GM23248 (cell line): ENCODE measurements at regions not wholly inside any gene's neighbourhood (a gene's known extent, or its start where the extent isn't known, plus 50 kb on each side); places are given as distances from the start of the nearest gene placed in this dataset.
"Not testable (repeated sequence)": the region's sequence is repeated elsewhere in the genome, so short reads cannot be mapped to it uniquely, and the experiment has no call there.

ENCODE experiments used
- DNase-seq: peaks from one replicate; pipeline ENCODE4 v3.0.0-alpha.2; 2015
- H2AFZ ChIP-seq: fragments of 200-600 bp; sonication (generic); 2 replicates; pipeline ENCODE4 v1.6.1; 2016; ENCODE audit warnings: antibody characterized with exemption
- H3F3A ChIP-seq: fragments of 200-600 bp; sonication (generic); 2 replicates; pipeline ENCODE4 v1.6.1; 2016; ENCODE audit warnings: mild to moderate bottlenecking, antibody characterized with exemption, mixed run types; ENCODE audit not compliant: insufficient read depth
- H3K27ac ChIP-seq: fragments of 200-600 bp; sonication (generic); 2 replicates; pipeline ENCODE4 v1.5.1; 2016; ENCODE audit warnings: mild to moderate bottlenecking
- H3K27me3 ChIP-seq: fragments of 200-600 bp; sonication (generic); replicated peaks from 2 replicates; pipeline ENCODE4 v1.6.1; 2016; ENCODE audit warnings: mild to moderate bottlenecking; ENCODE audit not compliant: insufficient read depth
- H3K36me3 ChIP-seq: fragments of 200-600 bp; sonication (generic); 2 replicates; pipeline ENCODE4 v1.6.1; 2016; ENCODE audit warnings: low read depth, mild to moderate bottlenecking
- H3K4me1 ChIP-seq: fragments of 200-600 bp; sonication (generic); 2 replicates; pipeline ENCODE4 v1.6.1; 2016; ENCODE audit warnings: mild to moderate bottlenecking; ENCODE audit not compliant: insufficient read depth
- H3K4me2 ChIP-seq: fragments of 200-600 bp; sonication (generic); one replicate; pipeline ENCODE4 v1.6.1; 2016; ENCODE audit warnings: mild to moderate bottlenecking; ENCODE audit not compliant: unreplicated experiment
- H3K4me3 ChIP-seq: fragments of 200-600 bp; sonication (generic); 2 replicates; pipeline ENCODE4 v1.5.1; 2016; ENCODE audit warnings: mild to moderate bottlenecking
- H3K79me2 ChIP-seq: fragments of 200-600 bp; sonication (generic); 2 replicates; pipeline ENCODE4 v1.6.1; 2016; ENCODE audit warnings: mild to moderate bottlenecking; ENCODE audit not compliant: insufficient read depth
- H3K9ac ChIP-seq: fragments of 200-600 bp; sonication (generic); 2 replicates; pipeline ENCODE4 v1.6.1; 2016; ENCODE audit warnings: mild to moderate bottlenecking
- H3K9me2 ChIP-seq: fragments of 200-600 bp; sonication (generic); 2 replicates; pipeline ENCODE4 v1.6.1; 2016; ENCODE audit warnings: mixed run types, mild to moderate bottlenecking, moderate library complexity; ENCODE audit not compliant: insufficient read depth
- H3K9me3 ChIP-seq: fragments of 200-600 bp; sonication (generic); one replicate; pipeline ENCODE4 v1.6.1; 2017; ENCODE audit warnings: low read depth
- H4K20me1 ChIP-seq: fragments of 200-600 bp; sonication (generic); 2 replicates; pipeline ENCODE4 v1.6.0; 2016; ENCODE audit not compliant: insufficient read depth
- EZH2 ChIP-seq: fragments of 200-600 bp; sonication (generic); IDR thresholded peaks from 2 replicates; pipeline ENCODE4 v1.6.1; 2018; ENCODE audit warnings: antibody characterized with exemption, mild to moderate bottlenecking; ENCODE audit not compliant: insufficient read depth, poor library complexity, severe bottlenecking
- EZH2phosphoT487 ChIP-seq: fragments of 200-600 bp; sonication (generic); IDR thresholded peaks from 2 replicates; pipeline ENCODE4 v1.6.1; 2018; ENCODE audit warnings: antibody characterized with exemption, moderate library complexity, mild to moderate bottlenecking, low read depth; ENCODE audit not compliant: insufficient read depth
- WGBS, 2 experiments: methylation state at CpG; one replicate each; pipeline ENCODE4 v1.1.6; 2015 to 2017; ENCODE audit warnings: low lambda C conversion rate in 2 of 2, low coverage in 1 of 2; ENCODE audit errors: missing lambda C conversion rate in 2 of 2; 5-methylcytosine and 5-hydroxymethylcytosine counted together
- in situ Hi-C: fragments of 300-500 bp; cut with MboI; formaldehyde crosslinking; loops from 2 replicates; pipeline ENCODE4 v1.15.0; 2020

DNA sequence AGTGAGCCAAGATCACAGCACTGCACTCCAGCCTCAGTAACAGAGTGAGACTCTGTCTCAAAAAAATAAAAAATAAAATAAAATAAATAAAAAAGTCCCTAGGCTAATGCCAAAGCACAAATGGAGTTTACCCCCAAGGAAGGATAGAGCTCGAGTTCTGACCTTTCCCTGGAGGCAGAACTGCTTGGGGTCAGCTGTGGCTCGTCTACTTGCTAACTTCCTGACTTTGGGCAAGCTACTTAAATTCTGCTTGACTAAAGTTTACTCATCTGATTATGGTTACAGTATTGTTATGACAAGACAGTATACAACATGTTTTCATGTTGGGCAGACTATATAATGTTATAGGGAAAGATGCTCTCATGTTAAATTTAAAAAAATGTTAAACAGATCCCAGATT lies 359.2 kb downstream of the DNAH5 start:
- 58 to 60% methylated on average over 2 of the region's 2 CpGs for WGBS, 2 experiments
- TF ChIP-seq EZH2 (no peak), EZH2phosphoT487 (no peak)
- Histone ChIP-seq H3K4me3 (no peak overlapping the region), H3K79me2 (no peaks in the 10 kb centered on the region), H3K4me1 (0 out of 2 replicates have a peak, but pooled peaks cover under 1% of the 10 kb centered on the region), H4K20me1 (no peaks in the 10 kb centered on the region), H3F3A (no peaks in the 10 kb centered on the region), H3K36me3 (no peaks in the 10 kb centered on the region), H3K4me2 (no peak overlapping the region), H3K27ac (no peak overlapping the region), H3K9me3 (no peaks in the 10 kb centered on the region), H2AFZ (no peak overlapping the region), H3K9ac (no peak overlapping the region), H3K9me2 (no peaks in the 10 kb centered on the region), H3K27me3 (no peaks in the 10 kb centered on the region)
- in situ Hi-C loops = no loop called here
- DNase-seq = no peak

DNA sequence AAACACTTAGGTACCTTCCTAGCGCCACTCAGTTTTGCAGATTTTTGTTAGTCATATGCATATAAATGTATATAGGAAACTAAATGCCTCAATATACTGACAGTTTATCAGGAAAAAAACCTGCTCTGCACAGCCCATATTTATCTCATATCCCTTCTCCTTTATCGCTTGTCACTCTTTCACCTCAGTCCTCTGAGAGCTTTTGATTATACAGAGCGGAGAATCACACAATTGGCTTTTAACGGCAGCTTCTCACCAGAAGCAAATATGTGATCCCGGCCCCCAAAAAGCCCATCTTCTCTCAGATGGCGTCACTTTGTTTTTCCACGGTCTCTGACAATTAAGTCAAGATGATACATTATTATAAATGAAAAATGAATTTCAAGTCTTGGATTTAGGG lies 362.6 kb downstream of the DNAH5 start:
- H3K9me3 ChIP-seq = no peaks in the 10 kb centered on the region
- no peaks in the 10 kb centered on the region for H3K36me3 ChIP-seq
- H3F3A ChIP-seq = no peaks in the 10 kb centered on the region
- H4K20me1 ChIP-seq = no peaks in the 10 kb centered on the region
- no peaks in the 10 kb centered on the region for H3K9me2 ChIP-seq
- no peak overlapping the region for H3K9ac ChIP-seq
- H3K4me2 ChIP-seq = no peak overlapping the region
- no peak overlapping the region for H2AFZ ChIP-seq
- H3K4me3 ChIP-seq = no peak overlapping the region
- no peaks in the 10 kb centered on the region for H3K27me3 ChIP-seq
- H3K27ac ChIP-seq = no peak overlapping the region
- WGBS, 2 experiments = 76 to 77% methylated on average over 7 of the region's 7 CpGs
- TF ChIP-seq EZH2 (no peak), EZH2phosphoT487 (no peak)
- no peaks in the 10 kb centered on the region for H3K4me1 ChIP-seq
- H3K79me2 ChIP-seq = no peaks in the 10 kb centered on the region
- in situ Hi-C loops = no loop called here
- no peak for DNase-seq

DNA sequence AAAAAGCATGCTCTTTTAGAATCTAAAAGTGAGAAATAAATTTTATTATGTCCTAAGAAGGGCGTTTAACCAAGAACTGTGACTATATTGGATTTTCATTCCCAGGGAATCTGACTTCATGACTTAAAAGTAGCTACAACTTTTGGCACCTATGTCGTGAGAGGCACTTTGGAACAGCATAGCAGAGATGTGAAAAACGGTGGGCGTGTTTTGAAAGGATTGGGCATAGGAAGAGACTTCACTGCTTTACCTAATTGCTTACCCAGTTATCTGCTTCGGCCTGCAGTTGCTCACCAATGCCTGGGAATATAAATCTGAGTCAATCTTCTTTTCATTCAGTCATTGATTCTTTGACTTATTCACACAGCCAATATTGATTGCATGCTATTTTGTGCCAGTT lies 363.4 kb downstream of the DNAH5 start:
- H2AFZ ChIP-seq = no peak overlapping the region
- no peak overlapping the region for H3K4me3 ChIP-seq
- H3K36me3 ChIP-seq = no peaks in the 10 kb centered on the region
- in situ Hi-C loops = no loop called here
- WGBS, 2 experiments = 63 to 75% methylated on average over 5 of the region's 5 CpGs
- TF ChIP-seq EZH2 (no peak), EZH2phosphoT487 (no peak)
- H3K27ac ChIP-seq = no peak overlapping the region
- H3K9me2 ChIP-seq = no peaks in the 10 kb centered on the region
- H3K4me2 ChIP-seq = no peak overlapping the region
- H3K79me2 ChIP-seq = no peaks in the 10 kb centered on the region
- H3K4me1 ChIP-seq = no peaks in the 10 kb centered on the region
- H4K20me1 ChIP-seq = no peaks in the 10 kb centered on the region
- H3K9me3 ChIP-seq = no peaks in the 10 kb centered on the region
- no peaks in the 10 kb centered on the region for H3F3A ChIP-seq
- H3K27me3 ChIP-seq = no peaks in the 10 kb centered on the region
- no peak overlapping the region for H3K9ac ChIP-seq
- no peak for DNase-seq

DNA sequence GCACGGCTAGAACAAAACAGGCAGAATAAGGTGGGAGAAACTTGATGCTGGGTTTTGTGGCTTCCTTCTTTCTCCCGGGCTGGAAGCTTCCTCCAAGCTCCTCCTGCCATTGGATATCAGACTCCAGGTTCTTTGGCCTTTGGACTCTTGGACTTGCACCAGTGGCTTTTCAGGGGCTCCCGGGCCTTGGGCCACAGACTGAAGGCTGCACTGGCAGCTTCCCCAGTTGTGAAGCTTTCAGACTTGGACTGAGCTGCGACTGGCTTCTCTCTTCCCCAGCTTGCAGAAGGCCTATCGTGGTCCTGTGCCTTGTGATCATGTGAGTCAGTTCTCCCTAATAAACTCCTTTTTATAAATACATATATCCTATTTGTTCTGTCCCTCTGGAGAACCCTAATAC lies 364.4 kb downstream of the DNAH5 start:
- Histone ChIP-seq H3F3A (no peaks in the 10 kb centered on the region), H3K4me1 (no peaks in the 10 kb centered on the region), H3K27ac (no peak overlapping the region), H2AFZ (no peak overlapping the region), H3K27me3 (no peaks in the 10 kb centered on the region), H3K9ac (no peak overlapping the region), H3K9me3 (no peaks in the 10 kb centered on the region), H3K79me2 (no peaks in the 10 kb centered on the region), H3K36me3 (no peaks in the 10 kb centered on the region), H3K4me3 (no peak overlapping the region), H3K4me2 (no peak overlapping the region), H4K20me1 (no peaks in the 10 kb centered on the region), H3K9me2 (no peaks in the 10 kb centered on the region)
- in situ Hi-C loops = no loop called here
- DNase-seq = no peak
- no peak for TF ChIP-seq EZH2
- TF ChIP-seq EZH2phosphoT487 = no peak
- WGBS, 2 experiments = 66 to 82% methylated on average over 5 of the region's 5 CpGs

DNA sequence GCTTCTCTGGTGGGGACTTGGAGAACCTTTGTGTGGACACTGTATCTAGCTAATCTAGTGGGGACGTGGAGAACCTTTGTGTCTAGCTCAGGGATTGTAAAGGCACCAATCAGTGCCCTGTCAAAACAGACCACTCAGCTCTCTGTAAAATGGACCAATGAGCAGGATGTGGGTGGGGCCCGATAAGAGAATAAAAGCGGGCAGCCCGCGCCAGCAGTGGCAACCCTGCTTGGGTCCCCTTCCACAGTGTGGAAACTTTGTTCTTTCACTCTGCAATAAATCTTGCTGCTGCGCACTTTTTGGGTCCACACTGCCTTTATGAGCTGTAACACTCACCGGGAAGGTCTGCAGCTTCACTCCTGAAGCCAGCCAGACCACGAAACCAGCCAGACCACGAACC lies 365.4 kb downstream of the DNAH5 start:
- H2AFZ ChIP-seq, H3K4me1 ChIP-seq, H3F3A ChIP-seq, H3K9ac ChIP-seq, in situ Hi-C loops, DNase-seq, H3K4me2 ChIP-seq, H4K20me1 ChIP-seq, H3K9me3 ChIP-seq, H3K36me3 ChIP-seq, H3K9me2 ChIP-seq, H3K27ac ChIP-seq, H3K79me2 ChIP-seq, H3K27me3 ChIP-seq, H3K4me3 ChIP-seq: not testable (repeated sequence)
- WGBS, 2 experiments = 82 to 85% methylated on average over 9 of the region's 9 CpGs

DNA sequence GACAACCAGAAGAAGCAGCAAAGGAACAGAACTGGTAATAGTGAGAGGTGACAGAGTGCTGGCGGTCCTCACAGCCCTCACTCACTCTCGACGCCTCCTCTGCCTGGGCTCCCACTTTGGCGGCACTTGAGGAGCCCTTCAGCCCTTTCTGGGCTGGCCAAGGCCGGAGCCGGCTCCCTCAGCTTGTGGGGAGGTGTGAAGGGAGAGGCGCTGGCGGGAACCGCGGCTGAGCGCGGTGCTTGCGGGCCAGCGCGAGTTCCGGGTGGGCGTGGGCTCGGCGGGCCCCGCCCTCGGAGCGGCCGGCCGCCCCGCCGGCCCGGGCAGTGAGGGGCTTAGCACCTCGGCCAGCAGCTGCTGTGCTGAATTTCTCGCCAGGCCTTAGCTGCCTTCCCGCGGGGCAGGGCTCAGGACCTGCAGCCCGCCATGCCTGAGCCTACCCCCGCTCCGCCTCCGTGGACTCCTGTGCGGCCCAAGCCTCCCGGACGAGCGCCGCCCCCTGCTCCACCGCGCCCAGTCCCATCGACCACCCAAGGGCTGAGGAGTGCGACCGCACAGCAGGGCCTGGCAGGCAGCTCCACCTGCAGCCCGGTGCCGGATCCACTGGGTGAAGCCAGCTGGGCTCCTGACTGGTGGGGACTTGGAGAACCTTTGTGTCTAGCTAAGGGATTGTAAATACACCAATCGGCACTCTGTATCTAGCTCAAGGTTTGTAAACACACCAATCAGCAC lies 366.0 kb downstream of the DNAH5 start:
- H3K4me3 ChIP-seq, H3K4me1 ChIP-seq, H3K27me3 ChIP-seq, H4K20me1 ChIP-seq, H3F3A ChIP-seq, H3K9me2 ChIP-seq, H3K9ac ChIP-seq, H3K4me2 ChIP-seq, H3K9me3 ChIP-seq, in situ Hi-C loops, H3K79me2 ChIP-seq, DNase-seq, H2AFZ ChIP-seq, H3K36me3 ChIP-seq, H3K27ac ChIP-seq: not testable (repeated sequence)
- WGBS, 2 experiments = 92% methylated on average over 32 to 47 of the region's 48 CpGs
